ENCODE measurements at regions not wholly inside any gene's neighbourhood (a gene's known extent, or its start where the extent isn't known, plus 50 kb on each side); places are given as distances from the start of the nearest gene placed in this dataset.

DNA sequence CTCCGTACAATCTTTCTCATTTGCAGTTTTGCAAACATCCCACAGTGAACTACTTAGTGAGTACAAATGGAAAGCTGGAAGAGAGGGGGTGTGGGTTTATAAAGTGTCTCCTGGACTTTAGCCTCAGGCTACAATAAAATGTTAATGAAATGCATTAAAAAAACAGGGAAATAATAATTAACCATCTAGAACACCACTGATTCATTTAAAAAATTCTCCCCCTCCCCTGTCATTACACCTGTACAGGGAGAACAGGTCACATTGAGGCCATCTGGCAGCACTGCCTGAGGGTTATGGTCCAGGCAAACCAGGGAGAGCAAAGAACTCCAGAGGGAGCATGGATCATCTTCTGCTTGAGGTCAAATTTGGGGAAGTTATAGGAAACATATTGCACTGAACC, 96.3 kb downstream of the TSPAN8 start:
- TF ChIP-seq TAF1 (IDR thresholded peaks at IDR 0.05; ENCODE audit: low read depth) (no peak), FOXM1 (IDR thresholded peaks at IDR 0.05; ENCODE audit: borderline replicate concordance, low read depth) (no peak), CEBPB (IDR thresholded peaks at IDR 0.05) (no peak), EP300 (IDR thresholded peaks at IDR 0.05; ENCODE audit: borderline replicate concordance) (no peak), ZBTB7A (IDR thresholded peaks at IDR 0.05; ENCODE audit: low read depth) (no peak), CREB1 (IDR thresholded peaks at IDR 0.05; ENCODE audit: low read depth) (no peak), EGR1 (IDR thresholded peaks at IDR 0.05) (no peak), RAD21 (IDR thresholded peaks at IDR 0.05; ENCODE audit: low read depth) (no peak), YY1 (IDR thresholded peaks at IDR 0.05; ENCODE audit: low read depth) (no peak), TEAD4 (IDR thresholded peaks at IDR 0.05) (no peak), TCF12 (IDR thresholded peaks at IDR 0.05; ENCODE audit: low read depth) (no peak)
- TF ChIP-seq, protein P1, sequence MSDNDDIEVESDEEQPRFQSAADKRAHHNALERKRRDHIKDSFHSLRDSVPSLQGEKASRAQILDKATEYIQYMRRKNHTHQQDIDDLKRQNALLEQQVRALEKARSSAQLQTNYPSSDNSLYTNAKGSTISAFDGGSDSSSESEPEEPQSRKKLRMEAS (IDR thresholded peaks at IDR 0.05): no peak
- TF ChIP-seq, protein P2, sequence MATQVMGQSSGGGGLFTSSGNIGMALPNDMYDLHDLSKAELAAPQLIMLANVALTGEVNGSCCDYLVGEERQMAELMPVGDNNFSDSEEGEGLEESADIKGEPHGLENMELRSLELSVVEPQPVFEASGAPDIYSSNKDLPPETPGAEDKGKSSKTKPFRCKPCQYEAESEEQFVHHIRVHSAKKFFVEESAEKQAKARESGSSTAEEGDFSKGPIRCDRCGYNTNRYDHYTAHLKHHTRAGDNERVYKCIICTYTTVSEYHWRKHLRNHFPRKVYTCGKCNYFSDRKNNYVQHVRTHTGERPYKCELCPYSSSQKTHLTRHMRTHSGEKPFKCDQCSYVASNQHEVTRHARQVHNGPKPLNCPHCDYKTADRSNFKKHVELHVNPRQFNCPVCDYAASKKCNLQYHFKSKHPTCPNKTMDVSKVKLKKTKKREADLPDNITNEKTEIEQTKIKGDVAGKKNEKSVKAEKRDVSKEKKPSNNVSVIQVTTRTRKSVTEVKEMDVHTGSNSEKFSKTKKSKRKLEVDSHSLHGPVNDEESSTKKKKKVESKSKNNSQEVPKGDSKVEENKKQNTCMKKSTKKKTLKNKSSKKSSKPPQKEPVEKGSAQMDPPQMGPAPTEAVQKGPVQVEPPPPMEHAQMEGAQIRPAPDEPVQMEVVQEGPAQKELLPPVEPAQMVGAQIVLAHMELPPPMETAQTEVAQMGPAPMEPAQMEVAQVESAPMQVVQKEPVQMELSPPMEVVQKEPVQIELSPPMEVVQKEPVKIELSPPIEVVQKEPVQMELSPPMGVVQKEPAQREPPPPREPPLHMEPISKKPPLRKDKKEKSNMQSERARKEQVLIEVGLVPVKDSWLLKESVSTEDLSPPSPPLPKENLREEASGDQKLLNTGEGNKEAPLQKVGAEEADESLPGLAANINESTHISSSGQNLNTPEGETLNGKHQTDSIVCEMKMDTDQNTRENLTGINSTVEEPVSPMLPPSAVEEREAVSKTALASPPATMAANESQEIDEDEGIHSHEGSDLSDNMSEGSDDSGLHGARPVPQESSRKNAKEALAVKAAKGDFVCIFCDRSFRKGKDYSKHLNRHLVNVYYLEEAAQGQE (IDR thresholded peaks at IDR 0.05; ENCODE audit: low read depth): no peak

Data from Ishikawa (cell line).